ENCODE measurements at regions not wholly inside any gene's neighbourhood (a gene's known extent, or its start where the extent isn't known, plus 50 kb on each side); places are given as distances from the start of the nearest gene placed in this dataset.

DNA sequence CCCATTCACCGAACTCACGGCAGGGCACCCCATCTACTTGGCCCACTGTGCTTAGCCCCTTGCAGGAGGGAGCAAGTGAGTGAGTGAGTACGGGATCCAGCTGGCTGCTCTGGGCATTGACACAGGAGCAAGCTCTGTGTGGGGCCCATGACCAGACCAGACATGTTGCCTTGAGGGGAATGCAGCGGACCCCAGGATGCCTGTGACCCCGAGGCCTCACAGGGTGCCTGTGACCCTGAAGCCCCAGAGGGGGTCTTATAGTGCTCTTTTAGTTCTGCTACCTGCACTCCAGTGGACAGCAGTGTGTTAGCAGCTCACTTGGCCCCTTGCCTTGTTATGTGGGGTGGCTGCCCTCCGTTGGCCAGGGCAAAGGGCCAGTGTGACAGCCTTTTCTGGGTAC lies 255.8 kb downstream of the ETNK1 start:
- TF ChIP-seq CTCF (IDR thresholded peaks at IDR 0.05) (no peak), EZH2 (IDR thresholded peaks at IDR 0.05; ENCODE audit: borderline replicate concordance, insufficient read depth, low read depth, low read length, poor library complexity, severe bottlenecking) (no peak)

Data from B cell (primary cell).